Neural cell (in vitro differentiated cells): ENCODE measurements at regions not wholly inside any gene's neighbourhood (a gene's known extent, or its start where the extent isn't known, plus 50 kb on each side); places are given as distances from the start of the nearest gene placed in this dataset.

ENCODE experiments used
- H2AFZ ChIP-seq: fragments of 200-600, 300-800 bp; sonication (generic), shearing (Covaris generic); 2 replicates; pipeline ENCODE4 v1.6.0; 2014; ENCODE audit warnings: low read depth, mild to moderate bottlenecking, antibody characterized with exemption, low read length, moderate library complexity
- H3F3A ChIP-seq: fragments of 200-600 bp; shearing (Covaris generic); 2 replicates; pipeline ENCODE4 v1.6.1; 2016; ENCODE audit warnings: mild to moderate bottlenecking, moderate library complexity, mixed read lengths, antibody characterized with exemption, low read length; ENCODE audit not compliant: insufficient read depth, poor library complexity, severe bottlenecking
- H3K27ac ChIP-seq: fragments of 200-600, 300-800 bp; sonication (generic), shearing (Covaris generic); 2 replicates; pipeline ENCODE4 v1.5.1; 2014; ENCODE audit warnings: mild to moderate bottlenecking, low read length, moderate library complexity
- H3K27me3 ChIP-seq: fragments of 300-800, 200-600 bp; sonication (generic), shearing (Covaris generic); 2 replicates; pipeline ENCODE4 v1.6.0; 2014; ENCODE audit warnings: mild to moderate bottlenecking, low read depth, low read length, moderate library complexity; ENCODE audit not compliant: insufficient read depth
- H3K36me3 ChIP-seq: fragments of 300-800, 200-600 bp; sonication (generic), shearing (Covaris generic); 2 replicates; pipeline ENCODE4 v1.5.1; 2014; ENCODE audit warnings: mild to moderate bottlenecking, antibody characterized with exemption, low read length, moderate library complexity; ENCODE audit not compliant: insufficient read depth
- H3K4me2 ChIP-seq: fragments of 300-800, 200-600 bp; sonication (generic), shearing (Covaris generic); 2 replicates; pipeline ENCODE4 v1.6.0; 2014; ENCODE audit warnings: mild to moderate bottlenecking, low read length
- H3K4me3 ChIP-seq: fragments of 300-800, 200-600 bp; sonication (generic), shearing (Covaris generic); 2 replicates; pipeline ENCODE4 v1.5.1; 2014; ENCODE audit warnings: mild to moderate bottlenecking, low read length, moderate library complexity
- H3K79me2 ChIP-seq: fragments of 200-600 bp; shearing (Covaris generic); replicated peaks from 2 replicates; pipeline ENCODE4 v1.6.0; 2014; ENCODE audit warnings: mild to moderate bottlenecking, low read length, moderate library complexity; ENCODE audit not compliant: insufficient read depth
- H3K9ac ChIP-seq: fragments of 300-800, 200-600 bp; sonication (generic), shearing (Covaris generic); 2 replicates; pipeline ENCODE4 v1.6.1; 2016; ENCODE audit warnings: mild to moderate bottlenecking, low read length, mixed read lengths
- H3K9me2 ChIP-seq: fragments of 200-600 bp; shearing (Covaris generic); 2 replicates; pipeline ENCODE4 v1.6.1; 2016; ENCODE audit warnings: mild to moderate bottlenecking, low read length, mixed read lengths; ENCODE audit not compliant: insufficient read depth
- H3K9me3 ChIP-seq: fragments of 200-600, 300-800 bp; sonication (generic), shearing (Covaris generic); 2 replicates; pipeline ENCODE4 v1.6.1; 2016; ENCODE audit warnings: mild to moderate bottlenecking, mixed run types, low read length, moderate library complexity, mixed read lengths
- H4K20me1 ChIP-seq: fragments of 200-600 bp; shearing (Covaris generic); 2 replicates; pipeline ENCODE4 v1.6.1; 2016; ENCODE audit warnings: mild to moderate bottlenecking, mixed run types; ENCODE audit not compliant: insufficient read depth
- CTCF ChIP-seq: fragments of 450-650 bp; IDR thresholded peaks from 2 replicates; pipeline ENCODE4 v1.5.1; 2014; ENCODE audit warnings: antibody characterized with exemption, mild to moderate bottlenecking, moderate library complexity; ENCODE audit not compliant: poor library complexity, severe bottlenecking
- EP300 ChIP-seq: fragments of 450-650 bp; conservative IDR thresholded peaks from 2 replicates; pipeline ENCODE4 v1.6.1; 2014; ENCODE audit warnings: antibody characterized with exemption, mild to moderate bottlenecking, moderate library complexity; ENCODE audit not compliant: poor library complexity, severe bottlenecking
- EZH2 ChIP-seq: fragments of 200-600, 300-800 bp; shearing (Covaris generic), sonication (generic); IDR thresholded peaks from 2 replicates; pipeline ENCODE4 v1.6.1; 2014; ENCODE audit warnings: antibody characterized with exemption, low read length, borderline replicate concordance, mild to moderate bottlenecking; ENCODE audit not compliant: insufficient read depth, poor library complexity, severe bottlenecking
- MXI1 ChIP-seq: fragments of 450-650 bp; conservative IDR thresholded peaks from 2 replicates; pipeline ENCODE4 v1.6.1; 2014; ENCODE audit warnings: antibody characterized with exemption, mild to moderate bottlenecking; ENCODE audit not compliant: poor library complexity, severe bottlenecking
- POLR2AphosphoS5 ChIP-seq: IDR thresholded peaks from 2 replicates; pipeline ENCODE4 v1.6.1; 2012
- RAD21 ChIP-seq: fragments of 450-650 bp; conservative IDR thresholded peaks from 2 replicates; pipeline ENCODE4 v1.6.1; 2014; ENCODE audit warnings: antibody characterized with exemption, mild to moderate bottlenecking, moderate library complexity
- REST ChIP-seq: IDR thresholded peaks from 2 replicates; pipeline ENCODE4 v1.6.1; 2012; ENCODE audit warnings: borderline replicate concordance
- SMC3 ChIP-seq: fragments of 450-650 bp; conservative IDR thresholded peaks from 2 replicates; pipeline ENCODE4 v1.6.1; 2014; ENCODE audit warnings: antibody characterized with exemption, mild to moderate bottlenecking, moderate library complexity; ENCODE audit not compliant: poor library complexity
- TAF1 ChIP-seq: IDR thresholded peaks from 2 replicates; pipeline ENCODE4 v1.6.1; 2012; ENCODE audit warnings: low read depth

DNA sequence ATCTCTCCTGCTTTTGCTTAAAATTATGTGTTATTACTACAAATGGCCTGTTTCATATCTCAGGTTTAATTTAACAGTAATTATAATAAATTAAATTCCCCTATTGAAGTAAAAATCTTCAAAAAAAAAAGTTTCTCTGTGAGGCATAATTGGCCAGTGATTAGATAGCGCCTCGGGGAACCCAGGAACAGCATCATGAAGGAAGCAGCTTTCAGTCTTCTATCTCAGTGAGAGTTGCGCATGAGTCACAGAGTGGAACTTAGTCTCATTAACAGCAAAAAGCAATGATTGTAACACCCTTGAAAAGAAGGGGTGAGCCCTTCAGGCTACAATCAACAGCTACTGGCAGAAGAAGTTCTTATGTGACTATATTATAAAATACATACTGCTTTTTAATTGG lies 506.2 kb upstream of the ZWINT start:
- H3K27me3 ChIP-seq, result no peaks in the 10 kb centered on the region
- no peaks in the 10 kb centered on the region for H3F3A ChIP-seq
- H2AFZ ChIP-seq, result no peak overlapping the region
- TF ChIP-seq SMC3 (no peak), MXI1 (no peak)
- no peaks in the 10 kb centered on the region for H3K9me3 ChIP-seq
- no peak overlapping the region for H3K4me3 ChIP-seq
- H3K36me3 ChIP-seq, result no peaks in the 10 kb centered on the region
- no peak overlapping the region for H3K27ac ChIP-seq
- H3K9ac ChIP-seq, result no peak overlapping the region
- H3K4me2 ChIP-seq, result no peak overlapping the region
- H4K20me1 ChIP-seq, result no peaks in the 10 kb centered on the region
- H3K9me2 ChIP-seq, result no peaks in the 10 kb centered on the region
- H3K79me2 ChIP-seq, result no peaks in the 10 kb centered on the region

DNA sequence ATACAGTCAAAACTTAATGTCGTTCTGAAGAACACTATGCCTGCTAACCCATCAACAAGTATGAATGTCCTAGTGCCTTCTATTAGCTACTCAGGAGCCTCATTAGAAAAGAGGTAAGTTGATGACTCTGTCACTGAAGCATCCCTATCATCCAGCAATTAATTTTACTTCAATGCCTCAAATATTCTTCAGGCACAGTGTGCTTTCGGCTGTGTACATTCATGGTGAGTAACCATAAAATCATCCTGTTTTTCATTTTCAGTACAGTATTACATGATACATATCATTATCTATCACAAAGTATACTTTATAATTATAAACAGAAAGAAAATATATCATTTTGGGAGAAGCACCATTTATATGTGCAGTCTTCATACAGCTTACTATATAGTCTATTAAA lies 495.5 kb upstream of the ZWINT start:
- Histone ChIP-seq H3K9me2 (no peaks in the 10 kb centered on the region), H3K36me3 (no peaks in the 10 kb centered on the region), H3K79me2 (no peaks in the 10 kb centered on the region), H3K27ac (no peak overlapping the region), H3K27me3 (no peaks in the 10 kb centered on the region), H3K4me2 (no peak overlapping the region), H2AFZ (no peak overlapping the region), H3F3A (no peaks in the 10 kb centered on the region), H3K4me3 (no peak overlapping the region), H3K9ac (no peak overlapping the region), H3K9me3 (no peaks in the 10 kb centered on the region), H4K20me1 (no peaks in the 10 kb centered on the region)
- TF ChIP-seq CTCF, result no peak
- no peak for TF ChIP-seq EP300
- TF ChIP-seq RAD21, result no peak
- no peak for TF ChIP-seq EZH2
- TF ChIP-seq REST, result no peak
- TF ChIP-seq MXI1, result no peak
- no peak for TF ChIP-seq SMC3
- TF ChIP-seq POLR2AphosphoS5, result no peak
- no peak for TF ChIP-seq TAF1

GRCh38 chr10:56844978-56845529 lies 484.0 kb upstream of the ZWINT start:
- H3K4me3 ChIP-seq, result no peak overlapping the region
- H3F3A ChIP-seq, result no peaks in the 10 kb centered on the region
- no peaks in the 10 kb centered on the region for H3K9me2 ChIP-seq
- H3K27ac ChIP-seq, result no peak overlapping the region
- no peaks in the 10 kb centered on the region for H3K9me3 ChIP-seq
- H3K27me3 ChIP-seq, result no peaks in the 10 kb centered on the region
- no peak overlapping the region for H3K9ac ChIP-seq
- H2AFZ ChIP-seq, result no peak overlapping the region
- no peaks in the 10 kb centered on the region for H3K36me3 ChIP-seq
- no peaks in the 10 kb centered on the region for H4K20me1 ChIP-seq
- no peak overlapping the region for H3K4me2 ChIP-seq
- H3K79me2 ChIP-seq, result no peaks in the 10 kb centered on the region
- TF ChIP-seq TAF1 (no peak), SMC3 (no peak), POLR2AphosphoS5 (no peak), RAD21 (no peak), CTCF (no peak), EZH2 (no peak), MXI1 (no peak), REST (no peak), EP300 (no peak)
